GM10266 (cell line): ENCODE measurements at regions not wholly inside any gene's neighbourhood (a gene's known extent, or its start where the extent isn't known, plus 50 kb on each side); places are given as distances from the start of the nearest gene placed in this dataset.

Source experiments
- DNase-seq: peaks from one replicate; pipeline ENCODE4 v3.0.0; 2012; ENCODE audit errors: extremely low spot score
- TF ChIP-seq, protein P1 (sequence below): IDR thresholded peaks from 2 replicates; pipeline ENCODE4 v1.5.1; 2012; ENCODE audit warnings: mild to moderate bottlenecking, low read depth; ENCODE audit not compliant: control insufficient read depth, insufficient read depth; ENCODE audit errors: missing control alignments

GRCh38 chr5:168128557-168128956 lies 162.9 kb upstream of the WWC1 start:
- no peak for DNase-seq
- TF ChIP-seq, protein P1, sequence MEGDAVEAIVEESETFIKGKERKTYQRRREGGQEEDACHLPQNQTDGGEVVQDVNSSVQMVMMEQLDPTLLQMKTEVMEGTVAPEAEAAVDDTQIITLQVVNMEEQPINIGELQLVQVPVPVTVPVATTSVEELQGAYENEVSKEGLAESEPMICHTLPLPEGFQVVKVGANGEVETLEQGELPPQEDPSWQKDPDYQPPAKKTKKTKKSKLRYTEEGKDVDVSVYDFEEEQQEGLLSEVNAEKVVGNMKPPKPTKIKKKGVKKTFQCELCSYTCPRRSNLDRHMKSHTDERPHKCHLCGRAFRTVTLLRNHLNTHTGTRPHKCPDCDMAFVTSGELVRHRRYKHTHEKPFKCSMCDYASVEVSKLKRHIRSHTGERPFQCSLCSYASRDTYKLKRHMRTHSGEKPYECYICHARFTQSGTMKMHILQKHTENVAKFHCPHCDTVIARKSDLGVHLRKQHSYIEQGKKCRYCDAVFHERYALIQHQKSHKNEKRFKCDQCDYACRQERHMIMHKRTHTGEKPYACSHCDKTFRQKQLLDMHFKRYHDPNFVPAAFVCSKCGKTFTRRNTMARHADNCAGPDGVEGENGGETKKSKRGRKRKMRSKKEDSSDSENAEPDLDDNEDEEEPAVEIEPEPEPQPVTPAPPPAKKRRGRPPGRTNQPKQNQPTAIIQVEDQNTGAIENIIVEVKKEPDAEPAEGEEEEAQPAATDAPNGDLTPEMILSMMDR, result no peak

DNA sequence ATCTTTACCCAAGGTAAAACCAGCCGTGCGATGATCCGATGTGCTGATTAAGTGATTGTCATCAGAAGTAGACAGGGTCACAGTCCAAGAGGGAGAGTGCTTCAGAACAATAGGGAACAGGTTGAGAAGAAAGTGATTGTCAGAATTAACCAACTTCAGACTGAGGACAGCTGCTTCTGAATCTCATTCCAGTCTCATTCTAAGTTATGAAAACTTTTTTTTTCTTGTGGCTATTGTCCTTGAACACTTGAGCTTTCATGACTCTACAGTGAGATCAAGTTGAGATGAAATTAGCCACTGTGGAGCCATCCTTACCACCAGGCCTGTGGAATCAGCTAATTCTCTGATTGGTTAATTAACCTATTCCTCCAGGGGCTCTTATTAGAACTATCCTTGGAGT lies 159.9 kb upstream of the WWC1 start:
- TF ChIP-seq, protein P1, result no peak

GRCh38 chr5:168132241-168132641 lies 159.2 kb upstream of the WWC1 start:
- no peak for DNase-seq
- TF ChIP-seq, protein P1, result no peak

More for the DNA sequence above, 159.9 kb upstream of the WWC1 start:
- no peak for DNase-seq

GRCh38 chr5:168135897-168136296 lies 155.5 kb upstream of the WWC1 start:
- DNase-seq, result peak; percentile 63
- TF ChIP-seq, protein P1, result no peak

DNA sequence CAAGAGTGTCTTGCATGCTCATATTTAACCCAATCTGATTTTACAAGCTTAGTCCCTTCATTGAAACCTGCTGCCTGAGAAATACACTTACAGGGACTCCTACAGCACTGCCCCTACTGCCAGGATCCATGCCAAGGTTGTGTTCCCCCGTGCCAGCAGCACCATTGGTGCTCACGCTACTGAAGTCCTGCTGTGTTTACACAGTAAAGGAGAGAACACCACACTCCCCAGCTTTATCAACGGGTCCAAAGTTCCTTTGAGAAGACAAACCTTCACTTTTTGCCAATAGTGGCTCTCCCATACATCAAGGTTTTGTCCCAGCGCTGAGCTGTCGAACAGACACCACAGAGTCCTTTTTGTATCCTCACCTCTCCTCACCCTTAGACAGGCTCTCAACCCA lies 155.1 kb upstream of the WWC1 start:
- DNase-seq, result no peak
- TF ChIP-seq, protein P1, result no peak

DNA sequence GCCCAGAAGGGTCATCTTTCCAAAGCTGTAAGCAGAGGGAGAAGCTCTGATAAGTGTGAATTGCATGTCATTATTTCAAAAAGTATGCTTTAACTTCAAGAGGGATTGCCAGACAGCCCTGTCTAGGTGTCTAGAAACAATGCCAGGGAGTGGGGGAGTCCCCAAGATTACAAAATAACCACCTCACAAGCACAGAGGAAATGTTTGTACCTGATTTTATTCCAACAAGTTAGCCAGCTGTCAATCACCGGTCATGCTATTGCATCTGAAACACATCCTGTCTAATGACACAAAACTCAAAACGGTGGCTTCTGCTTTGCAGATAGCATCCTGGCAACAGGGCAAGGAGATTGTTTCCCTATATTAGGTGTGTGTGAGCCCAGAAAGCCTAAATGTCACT lies 154.2 kb upstream of the WWC1 start:
- DNase-seq, result no peak
- TF ChIP-seq, protein P1, result no peak

GRCh38 chr5:168140241-168140640 lies 151.2 kb upstream of the WWC1 start:
- TF ChIP-seq, protein P1, result no peak
- DNase-seq, result no peak
